ENCODE measurements at regions not wholly inside any gene's neighbourhood (a gene's known extent, or its start where the extent isn't known, plus 50 kb on each side); places are given as distances from the start of the nearest gene placed in this dataset.

DNA sequence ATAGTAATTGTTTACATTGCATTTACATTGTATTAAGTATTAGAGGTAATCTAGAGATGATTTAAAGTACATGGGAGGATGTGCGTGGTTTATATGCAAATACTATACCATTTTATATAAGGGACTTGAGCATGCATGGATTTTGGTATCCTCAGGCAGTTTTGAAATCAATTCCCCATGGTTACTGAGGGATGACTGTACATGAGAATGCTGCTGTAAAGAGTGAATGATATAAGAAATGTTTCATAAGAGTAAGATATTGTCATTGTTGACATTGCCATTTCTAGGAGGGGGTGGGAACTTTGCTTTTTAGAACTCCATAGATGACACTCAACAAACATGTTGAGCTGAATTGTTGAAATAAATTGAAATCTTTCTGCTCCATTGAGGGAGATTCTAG lies 185.0 kb downstream of the SEMA6A start:
- TF ChIP-seq, protein P1, sequence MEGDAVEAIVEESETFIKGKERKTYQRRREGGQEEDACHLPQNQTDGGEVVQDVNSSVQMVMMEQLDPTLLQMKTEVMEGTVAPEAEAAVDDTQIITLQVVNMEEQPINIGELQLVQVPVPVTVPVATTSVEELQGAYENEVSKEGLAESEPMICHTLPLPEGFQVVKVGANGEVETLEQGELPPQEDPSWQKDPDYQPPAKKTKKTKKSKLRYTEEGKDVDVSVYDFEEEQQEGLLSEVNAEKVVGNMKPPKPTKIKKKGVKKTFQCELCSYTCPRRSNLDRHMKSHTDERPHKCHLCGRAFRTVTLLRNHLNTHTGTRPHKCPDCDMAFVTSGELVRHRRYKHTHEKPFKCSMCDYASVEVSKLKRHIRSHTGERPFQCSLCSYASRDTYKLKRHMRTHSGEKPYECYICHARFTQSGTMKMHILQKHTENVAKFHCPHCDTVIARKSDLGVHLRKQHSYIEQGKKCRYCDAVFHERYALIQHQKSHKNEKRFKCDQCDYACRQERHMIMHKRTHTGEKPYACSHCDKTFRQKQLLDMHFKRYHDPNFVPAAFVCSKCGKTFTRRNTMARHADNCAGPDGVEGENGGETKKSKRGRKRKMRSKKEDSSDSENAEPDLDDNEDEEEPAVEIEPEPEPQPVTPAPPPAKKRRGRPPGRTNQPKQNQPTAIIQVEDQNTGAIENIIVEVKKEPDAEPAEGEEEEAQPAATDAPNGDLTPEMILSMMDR (conservative IDR thresholded peaks at IDR 0.05; ENCODE audit: control insufficient read depth, insufficient read depth, low read depth, low read length) = no peak
- peak; percentile 33 for DNase-seq (ENCODE audit: low read depth)
- no peak overlapping the region for H3K4me3 ChIP-seq (ENCODE audit: control insufficient read depth, low read depth, low read length)

DNA sequence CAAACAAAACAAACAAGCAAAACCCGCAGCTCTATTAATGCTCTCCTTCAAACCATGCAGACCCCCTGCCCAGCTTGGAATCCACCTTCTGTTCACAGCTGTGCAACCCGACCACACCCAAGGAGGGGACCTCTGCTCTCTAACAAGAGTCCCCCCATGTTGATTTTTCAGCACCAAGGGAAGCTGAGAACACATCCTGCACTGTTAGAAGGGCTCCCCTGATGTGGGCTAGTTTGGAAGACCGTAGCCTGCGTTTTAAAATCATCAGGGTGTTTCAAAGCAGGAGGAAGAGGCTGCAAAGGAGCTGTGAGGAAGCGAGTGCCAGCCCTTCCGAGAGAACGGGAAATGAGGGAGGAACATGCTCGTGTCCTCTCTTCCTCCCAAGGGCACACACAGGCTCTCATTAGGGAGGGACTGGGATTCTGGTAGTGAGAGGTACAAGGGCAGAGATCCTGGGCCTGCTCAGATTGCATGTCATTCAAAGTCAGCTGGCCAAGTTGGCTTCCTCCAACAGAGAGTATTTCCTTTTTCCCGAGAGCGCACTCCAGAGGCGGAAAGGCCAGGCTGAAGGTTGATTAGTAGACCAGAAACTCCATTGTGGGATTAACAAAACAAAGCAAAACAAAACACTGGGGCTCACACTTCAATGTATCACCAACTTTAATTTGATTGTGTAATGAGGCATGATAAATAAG lies 185.9 kb downstream of the SEMA6A start:
- no peak for DNase-seq (ENCODE audit: low read depth)
- TF ChIP-seq, protein P1 (conservative IDR thresholded peaks at IDR 0.05; ENCODE audit: control insufficient read depth, insufficient read depth, low read depth, low read length) = no peak

DNA sequence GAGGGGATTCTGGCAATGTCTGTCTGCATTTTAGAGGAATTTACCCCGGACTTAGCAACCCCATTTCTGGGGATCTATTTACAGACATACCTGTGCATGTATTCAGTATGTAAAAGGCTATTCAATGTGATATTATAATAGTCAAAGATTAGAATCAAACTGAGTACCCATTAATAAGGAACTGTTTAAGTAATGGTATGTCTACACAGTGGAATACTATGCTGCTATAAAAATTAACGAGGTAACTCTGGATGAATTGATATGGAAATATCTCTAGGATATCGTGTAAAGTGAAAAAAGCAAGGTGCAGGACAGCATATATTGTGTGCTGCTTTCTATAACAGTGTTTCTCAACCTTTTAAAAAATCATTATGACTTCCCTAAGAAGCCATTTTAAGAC lies 186.9 kb downstream of the SEMA6A start:
- TF ChIP-seq, protein P1 (conservative IDR thresholded peaks at IDR 0.05; ENCODE audit: control insufficient read depth, insufficient read depth, low read depth, low read length) = no peak
- H3K4me3 ChIP-seq (ENCODE audit: control insufficient read depth, low read depth, low read length) = no peak overlapping the region
- DNase-seq (ENCODE audit: low read depth) = no peak

More for the DNA sequence above, 185.9 kb downstream of the SEMA6A start:
- no peak overlapping the region for H3K4me3 ChIP-seq (ENCODE audit: control insufficient read depth, low read depth, low read length)

DNA sequence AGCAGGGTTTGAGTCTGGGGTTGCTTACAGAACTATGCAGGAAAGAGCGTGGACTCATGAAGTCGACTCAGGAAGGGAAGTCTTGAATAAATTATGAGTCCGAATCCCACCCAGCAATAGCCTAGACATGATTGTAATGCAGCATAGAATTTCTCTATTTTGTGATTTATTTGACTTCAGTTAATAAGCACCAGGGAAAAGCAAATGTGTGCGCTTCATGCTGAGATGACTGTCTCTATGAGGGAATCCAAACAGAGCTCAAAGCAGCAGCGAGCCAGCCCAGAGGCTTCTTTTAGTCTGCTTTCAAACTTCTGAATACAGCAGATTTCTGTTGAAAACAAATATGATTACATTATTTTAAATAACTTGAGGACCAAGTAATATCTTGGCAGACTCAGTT lies 188.0 kb downstream of the SEMA6A start:
- TF ChIP-seq, protein P1 (conservative IDR thresholded peaks at IDR 0.05; ENCODE audit: control insufficient read depth, insufficient read depth, low read depth, low read length) = no peak
- H3K4me3 ChIP-seq (ENCODE audit: control insufficient read depth, low read depth, low read length) = no peak overlapping the region
- no peak for DNase-seq (ENCODE audit: low read depth)

DNA sequence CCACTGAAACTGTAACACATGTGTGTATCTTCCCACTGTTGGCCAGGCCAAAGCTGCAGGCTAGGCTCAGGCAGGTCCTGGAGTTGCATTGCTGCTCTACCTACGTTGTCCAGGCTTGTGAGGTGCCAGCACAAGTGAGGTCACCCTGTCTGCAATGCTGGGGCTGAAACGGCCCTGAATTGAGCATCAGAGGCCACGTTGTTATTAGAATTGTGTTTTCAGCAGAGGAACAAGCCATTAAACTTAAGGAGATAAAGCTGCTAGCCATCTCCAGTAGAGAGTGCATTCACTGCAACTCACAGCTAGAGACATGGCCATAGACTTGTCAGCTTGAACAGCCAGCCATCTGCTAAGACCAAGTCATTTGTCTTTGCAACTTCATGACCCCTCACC lies 191.8 kb downstream of the SEMA6A start:
- no peak for DNase-seq (ENCODE audit: low read depth)
- H3K4me3 ChIP-seq (ENCODE audit: control insufficient read depth, low read depth, low read length) = no peak overlapping the region
- TF ChIP-seq, protein P1 (conservative IDR thresholded peaks at IDR 0.05; ENCODE audit: control insufficient read depth, insufficient read depth, low read depth, low read length) = no peak

DNA sequence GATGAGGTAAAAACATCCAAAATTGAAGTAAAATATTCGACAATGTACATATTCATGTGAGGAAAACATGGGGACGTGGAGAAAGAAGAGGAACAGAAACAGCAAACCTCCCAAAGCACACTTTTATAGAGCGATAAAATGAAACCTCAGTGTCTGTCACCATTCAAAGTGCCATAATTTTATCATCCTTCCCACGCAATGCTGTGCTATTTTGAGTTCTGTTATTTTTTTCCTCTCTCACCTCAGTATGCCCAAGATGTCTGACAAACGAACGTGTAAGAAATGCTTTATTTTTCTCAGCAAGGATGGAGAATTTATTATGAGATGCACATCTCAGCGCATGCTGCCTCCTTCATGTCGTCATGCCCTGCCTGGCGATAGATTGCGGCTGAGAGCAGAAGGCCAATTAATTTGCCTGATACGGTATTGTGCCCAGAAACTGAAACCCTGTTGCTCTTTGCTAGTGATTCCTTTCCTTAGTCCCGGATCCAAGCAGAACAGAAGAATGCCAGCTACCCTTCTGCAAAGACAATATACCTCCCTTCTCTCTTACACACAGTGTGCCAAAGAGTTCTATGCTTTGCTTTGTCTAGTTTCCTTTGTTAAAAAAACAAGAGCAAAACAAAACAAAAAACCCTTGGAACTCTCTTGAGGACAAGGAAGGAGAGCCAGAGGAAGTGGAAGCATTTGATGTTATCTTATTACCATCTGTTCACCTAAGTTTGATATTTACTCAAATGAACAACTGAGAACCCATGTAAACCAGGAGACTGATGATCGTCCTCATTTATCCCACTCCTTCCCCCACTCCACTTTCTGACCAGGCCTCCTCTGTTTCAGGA lies 192.4 kb downstream of the SEMA6A start:
- TF ChIP-seq, protein P1 (conservative IDR thresholded peaks at IDR 0.05; ENCODE audit: control insufficient read depth, insufficient read depth, low read depth, low read length) = no peak
- DNase-seq (ENCODE audit: low read depth) = no peak
- H3K4me3 ChIP-seq (ENCODE audit: control insufficient read depth, low read depth, low read length) = no peak overlapping the region
